ENCODE measurements at regions not wholly inside any gene's neighbourhood (a gene's known extent, or its start where the extent isn't known, plus 50 kb on each side); places are given as distances from the start of the nearest gene placed in this dataset.

- TF ChIP-seq EP300 (IDR thresholded peaks at IDR 0.05) = no peak
- no peak for TF ChIP-seq CTCF (IDR thresholded peaks at IDR 0.05)
Observed at GRCh38 chr11:95688015-95688414, 101.6 kb downstream of the FAM76B start.

All from ovary (tissue), 3 donors.